MV-4-11 (cell line): ENCODE measurements at regions not wholly inside any gene's neighbourhood (a gene's known extent, or its start where the extent isn't known, plus 50 kb on each side); places are given as distances from the start of the nearest gene placed in this dataset.
A peak's percentile ranks its signal among the peaks of the same experiment; 100 is the strongest.

Experiments
- DNase-seq: peaks from one replicate; lab custom pipeline; 2025; lab: John Stamatoyannopoulos, UW

DNA sequence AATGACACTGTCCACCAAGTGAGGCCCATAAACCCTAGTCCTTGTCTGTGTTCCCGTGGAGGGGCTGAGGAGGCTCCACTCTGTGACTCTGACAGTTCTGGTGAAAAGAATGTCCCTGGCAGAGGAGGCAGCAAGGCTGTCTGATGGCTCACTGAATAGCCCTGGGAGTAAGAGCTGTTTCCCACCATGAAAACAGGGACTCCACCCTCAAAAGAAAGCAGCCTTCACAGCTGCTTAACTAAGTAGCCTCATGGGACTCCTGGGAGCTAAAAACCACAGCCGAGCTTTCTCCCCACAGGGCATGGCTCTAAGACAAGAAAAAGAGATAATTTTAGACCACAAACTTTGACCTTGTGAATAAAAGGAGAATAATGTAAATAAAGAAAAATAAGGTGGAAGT is 135.1 kb upstream of the FRY start:
- peak; percentile 58 for DNase-seq

DNA sequence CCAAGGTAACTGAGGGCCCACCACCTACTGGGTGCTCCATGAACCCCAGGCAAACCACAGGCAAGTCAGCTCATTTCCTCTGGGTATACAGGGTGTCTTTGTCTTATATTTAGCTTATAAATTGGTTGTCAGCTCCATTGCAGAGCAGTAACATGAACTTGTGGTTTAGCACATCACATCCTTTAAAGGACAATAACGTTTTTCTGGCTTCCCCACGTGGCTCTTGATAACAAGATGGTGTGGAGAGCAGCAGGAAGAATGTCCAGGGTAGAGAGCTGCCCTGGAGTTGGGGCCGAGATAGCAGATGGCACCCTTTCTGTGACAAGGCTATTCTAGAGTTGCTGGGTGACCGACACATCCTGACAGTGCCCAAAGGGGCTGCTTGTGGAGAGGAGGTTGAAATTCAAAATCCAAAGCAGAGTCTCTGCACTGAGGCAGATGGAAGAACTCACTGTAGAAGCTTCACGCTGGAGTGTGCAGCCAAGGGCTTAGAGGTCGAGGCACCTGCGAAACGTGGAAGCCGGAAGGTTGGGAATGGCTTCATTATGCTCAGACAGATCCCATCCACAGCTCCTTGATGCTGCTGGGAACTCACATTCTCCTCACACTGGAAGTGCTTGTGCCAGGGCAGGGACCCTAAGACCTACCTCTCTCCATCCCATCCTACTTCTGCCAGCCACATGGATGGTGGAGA is 133.0 kb upstream of the FRY start:
- DNase-seq: peak; percentile 72

DNA sequence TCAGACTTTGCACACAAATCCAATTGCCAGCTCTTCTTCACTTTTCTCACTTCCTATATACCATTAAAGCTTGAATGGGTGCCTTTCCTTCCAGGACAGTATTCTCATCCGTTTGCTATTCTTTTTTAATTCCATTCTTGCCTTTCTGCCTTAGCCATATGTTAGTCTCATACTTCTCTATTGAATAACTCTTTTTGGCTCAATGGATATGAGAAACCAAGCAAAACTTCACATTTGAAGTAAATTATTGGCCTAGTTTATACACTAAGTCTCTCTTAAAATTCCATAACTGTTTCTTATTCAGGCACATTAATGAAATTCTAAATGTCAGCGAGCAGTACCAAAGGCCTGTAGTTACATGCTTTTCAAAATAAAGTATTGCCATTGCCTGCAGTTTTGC is 129.6 kb upstream of the FRY start:
- DNase-seq: no peak

DNA sequence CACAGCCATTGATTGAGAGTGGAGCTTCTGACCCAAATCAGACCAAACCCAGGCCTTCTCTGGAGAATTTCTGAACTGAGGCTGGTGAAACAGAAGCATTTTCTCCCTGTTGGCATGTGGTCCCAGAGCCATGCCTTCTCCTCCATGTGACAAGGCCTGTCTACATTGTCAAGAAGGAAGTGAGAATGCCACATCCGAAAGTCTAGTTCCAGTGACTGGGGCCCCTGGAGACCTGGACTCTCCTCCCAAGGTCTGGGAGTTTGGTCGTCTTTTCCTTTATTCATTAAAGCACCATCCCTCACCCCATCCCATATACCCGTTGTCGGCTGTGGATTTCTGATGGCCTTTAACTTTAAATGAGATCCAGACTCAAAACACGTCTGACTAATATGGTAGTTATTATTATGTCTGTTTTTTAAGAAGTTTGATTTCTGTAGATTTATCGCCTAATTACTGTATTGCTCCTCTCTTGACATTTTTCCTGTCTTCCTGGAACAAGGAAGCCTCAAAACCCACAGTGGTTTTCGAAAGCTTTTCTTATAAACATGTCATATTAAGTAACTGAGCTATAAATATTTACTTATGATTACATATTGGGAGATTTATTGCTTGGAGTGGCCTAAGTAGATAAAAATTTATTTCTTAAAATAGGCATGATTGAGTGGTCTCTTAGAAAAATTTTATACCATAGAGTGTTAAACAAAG is 128.3 kb upstream of the FRY start:
- peak; percentile 68 for DNase-seq

DNA sequence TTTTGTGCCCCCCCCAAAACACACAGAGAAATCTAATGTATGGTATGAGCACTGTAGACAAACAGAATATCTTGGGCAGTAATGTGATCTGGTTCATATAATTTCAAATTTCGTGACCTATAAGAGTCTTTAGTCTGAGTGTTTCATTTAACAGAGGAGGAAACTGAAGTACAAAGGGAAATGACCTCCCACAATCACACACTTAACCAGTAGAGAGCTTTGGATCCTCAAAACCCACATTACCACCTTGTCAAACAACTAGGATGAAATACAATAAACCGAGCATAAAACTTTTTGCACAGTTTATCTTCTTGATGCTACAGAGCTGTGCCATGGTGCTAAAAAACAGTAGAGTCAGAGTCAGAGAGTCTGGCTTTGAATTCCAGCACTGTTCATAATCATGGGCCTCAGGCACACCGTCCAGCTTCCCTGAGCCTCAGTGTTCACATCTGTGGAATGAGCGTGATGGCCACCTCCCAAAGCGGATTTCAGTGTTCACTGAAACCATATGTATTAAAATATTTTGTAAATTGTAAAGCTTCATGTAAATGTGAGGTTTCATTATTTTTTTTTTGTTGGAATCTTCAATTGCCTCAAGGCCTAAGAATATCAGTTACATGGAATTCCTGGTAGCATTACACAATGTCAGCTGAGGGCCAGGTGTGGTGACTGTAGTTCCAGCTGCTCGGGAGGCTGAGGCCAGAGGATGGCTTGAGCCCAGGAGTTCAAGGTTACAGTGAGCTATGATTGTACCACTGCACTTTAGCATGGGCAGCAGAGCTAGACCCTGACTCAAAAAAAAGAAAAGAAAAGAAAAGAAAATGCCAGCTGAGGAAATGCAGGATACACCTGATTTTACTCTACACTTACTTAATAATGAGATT is 126.4 kb upstream of the FRY start:
- no peak for DNase-seq

DNA sequence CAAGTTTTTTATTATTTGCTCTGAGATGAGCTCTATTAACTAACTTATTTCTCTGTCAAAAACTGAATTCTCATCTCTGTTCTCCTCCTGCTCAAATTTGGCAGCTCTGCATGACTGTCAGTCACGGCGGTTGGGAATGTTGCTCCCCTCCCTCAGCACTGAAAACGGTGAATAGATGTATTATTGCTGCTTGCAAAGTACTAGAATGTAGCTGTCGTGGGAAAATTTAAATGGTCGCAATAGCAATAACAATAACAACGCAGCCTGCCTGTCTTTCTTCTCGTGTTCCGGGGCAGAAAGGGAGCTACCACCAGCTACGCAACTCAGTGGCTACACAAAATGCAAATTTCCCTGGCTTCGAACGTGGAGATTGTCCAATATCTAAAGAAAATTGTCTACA is 125.6 kb upstream of the FRY start:
- no peak for DNase-seq

DNA sequence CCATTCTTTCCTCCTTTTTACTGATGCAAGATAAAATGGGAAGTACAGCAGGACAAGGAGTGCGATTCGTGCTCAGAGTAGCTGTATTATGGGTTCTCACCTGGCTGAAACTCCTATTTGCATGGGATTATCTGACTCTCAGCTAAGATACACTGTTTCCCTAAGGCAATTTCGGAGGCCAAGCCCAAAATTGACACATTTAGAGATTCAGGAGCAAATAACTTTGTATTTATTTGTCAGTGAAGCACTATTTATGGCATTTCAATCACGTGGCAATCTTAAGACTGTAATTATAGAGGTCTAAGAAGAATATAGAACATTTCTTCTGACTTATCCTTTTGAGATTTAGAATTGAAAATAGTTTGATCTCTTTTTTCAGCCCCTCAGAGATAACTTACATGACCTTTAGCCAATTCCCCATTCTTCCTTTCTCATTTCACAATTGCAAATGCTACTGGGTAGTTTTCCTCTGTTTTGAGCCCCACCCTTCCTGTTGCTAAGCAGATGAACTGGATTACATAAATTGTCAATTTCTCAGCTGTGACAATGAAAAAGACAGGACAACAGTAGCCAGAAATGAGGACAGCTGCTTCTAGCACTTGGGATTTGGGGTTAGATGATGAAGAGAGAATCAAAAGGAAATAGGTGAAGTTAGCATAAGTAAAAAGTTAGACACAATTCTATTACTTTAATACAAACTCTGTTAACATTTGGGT is 122.7 kb upstream of the FRY start:
- peak; percentile 86 for DNase-seq

DNA sequence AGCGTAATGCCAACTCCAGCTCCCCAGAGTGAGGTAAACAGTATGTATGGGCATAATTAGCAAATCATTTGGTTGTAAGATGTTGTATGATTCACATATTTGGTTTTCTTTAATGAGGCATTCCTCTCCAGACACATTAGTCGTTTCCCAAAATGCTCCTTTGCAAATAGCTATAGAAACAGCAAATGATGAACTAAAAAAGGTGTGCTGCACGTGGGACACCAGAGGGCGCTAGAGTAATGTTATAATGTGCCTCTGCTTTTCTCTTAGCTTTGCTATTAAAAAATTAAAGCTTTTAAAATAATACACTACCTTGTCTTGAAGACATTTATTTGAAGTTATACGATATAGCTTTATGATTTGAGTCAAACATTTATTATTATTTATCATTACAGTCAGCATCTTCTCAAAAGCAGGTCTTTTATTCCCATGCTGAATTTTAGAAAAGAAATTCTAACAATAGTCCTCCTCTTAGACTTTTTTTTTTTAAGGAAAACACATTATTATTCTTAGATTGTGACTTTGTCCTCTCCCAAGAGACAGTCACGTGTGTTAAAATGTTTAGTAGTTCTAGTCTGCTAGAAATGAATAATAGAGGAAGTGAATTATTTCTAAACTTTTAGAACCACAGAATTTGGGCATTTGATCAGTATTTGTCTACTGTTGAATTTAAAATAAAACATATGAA is 121.6 kb upstream of the FRY start:
- DNase-seq: peak; percentile 67

DNA sequence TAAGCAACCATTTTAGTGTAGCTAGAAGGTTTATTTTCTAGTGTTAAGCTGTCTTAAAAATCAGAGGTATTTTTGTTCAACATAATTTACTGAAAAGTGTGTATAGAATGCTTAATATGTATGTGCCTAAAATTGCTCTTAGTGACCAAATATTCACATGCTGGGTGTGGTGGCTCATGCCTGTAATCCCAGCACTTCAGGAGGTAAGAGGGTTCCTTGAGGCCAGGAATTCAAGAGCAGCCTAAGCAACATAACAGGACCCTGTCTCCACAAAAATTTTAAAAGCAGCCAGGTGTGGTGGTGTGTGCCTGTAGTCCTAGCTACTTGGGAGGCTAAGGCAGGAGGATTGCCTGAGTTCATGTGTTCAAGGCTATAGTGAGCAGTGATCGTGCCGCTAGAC is 120.9 kb upstream of the FRY start:
- no peak for DNase-seq

DNA sequence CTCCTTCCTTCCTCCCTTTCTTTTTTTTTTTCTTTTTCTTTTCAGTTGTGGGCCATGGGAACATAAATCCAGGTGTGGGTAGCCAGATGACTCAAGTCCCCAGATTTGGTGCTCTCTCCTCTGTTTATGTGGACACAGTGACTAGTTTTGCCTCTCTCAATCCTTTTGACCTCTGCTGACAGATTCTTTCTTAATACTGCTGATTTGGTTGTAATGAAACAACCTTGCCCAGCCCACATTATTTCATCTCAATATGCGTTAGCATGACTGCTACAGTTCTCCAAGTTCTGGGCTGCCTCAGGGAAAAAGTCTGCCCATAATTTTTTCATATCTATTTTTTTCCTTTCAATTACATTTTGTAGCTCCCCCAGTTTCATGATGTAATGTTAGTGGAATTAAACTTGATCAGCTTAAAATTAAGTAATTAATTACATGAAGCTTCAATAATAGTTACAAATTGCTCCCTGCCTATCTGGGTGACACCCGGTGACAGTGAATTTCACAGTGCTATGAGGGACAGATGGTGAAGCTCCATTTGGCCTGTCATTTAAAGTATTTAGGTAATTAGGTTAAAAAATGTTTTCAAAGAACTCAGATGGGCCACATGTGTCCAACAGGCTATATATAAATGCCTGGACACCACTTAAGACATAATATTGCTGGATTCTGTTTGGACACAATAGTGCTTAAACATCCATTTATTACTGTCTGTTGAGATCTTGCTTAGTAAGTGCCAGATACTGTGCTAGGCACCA is 118.8 kb upstream of the FRY start:
- no peak for DNase-seq

DNA sequence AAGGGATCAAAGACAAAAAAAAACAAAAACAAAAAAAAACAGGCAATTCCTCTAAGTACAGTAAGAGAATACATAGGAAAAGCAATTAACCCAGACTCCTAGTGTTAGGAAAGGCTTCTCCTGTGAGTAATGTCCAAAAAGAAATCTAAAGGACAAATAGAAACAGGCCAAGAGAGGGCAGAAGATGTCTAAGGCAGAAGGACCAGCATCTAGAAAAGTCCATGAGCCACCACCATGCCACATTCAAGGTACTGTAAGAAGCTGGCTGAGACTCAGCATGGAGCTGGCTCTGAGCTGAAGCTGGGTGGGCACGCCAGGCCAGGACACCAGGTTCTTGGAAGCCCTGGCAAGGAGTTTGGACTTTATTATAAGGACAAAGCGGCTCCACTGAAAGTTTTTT is 118.1 kb upstream of the FRY start:
- DNase-seq: peak; percentile 27

DNA sequence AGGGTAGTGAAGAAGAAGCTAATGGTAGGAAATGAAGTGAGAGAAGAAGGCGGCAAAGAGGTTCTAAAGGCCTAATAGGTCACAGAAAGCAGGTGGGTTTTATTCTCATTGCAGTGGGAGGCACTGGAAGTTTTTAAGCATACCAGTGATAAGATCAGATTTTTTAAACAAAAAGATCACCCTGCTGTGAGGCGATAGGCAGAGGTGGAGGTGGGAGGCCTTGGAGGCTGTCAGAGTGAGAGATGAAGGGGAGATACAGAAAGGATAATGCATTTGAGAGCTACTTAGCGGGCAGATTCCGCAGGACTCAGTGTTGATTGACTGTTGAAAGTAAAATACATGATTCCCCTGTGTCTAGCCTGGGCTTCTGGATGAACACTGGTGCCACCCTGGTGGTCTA is 116.7 kb upstream of the FRY start:
- no peak for DNase-seq

DNA sequence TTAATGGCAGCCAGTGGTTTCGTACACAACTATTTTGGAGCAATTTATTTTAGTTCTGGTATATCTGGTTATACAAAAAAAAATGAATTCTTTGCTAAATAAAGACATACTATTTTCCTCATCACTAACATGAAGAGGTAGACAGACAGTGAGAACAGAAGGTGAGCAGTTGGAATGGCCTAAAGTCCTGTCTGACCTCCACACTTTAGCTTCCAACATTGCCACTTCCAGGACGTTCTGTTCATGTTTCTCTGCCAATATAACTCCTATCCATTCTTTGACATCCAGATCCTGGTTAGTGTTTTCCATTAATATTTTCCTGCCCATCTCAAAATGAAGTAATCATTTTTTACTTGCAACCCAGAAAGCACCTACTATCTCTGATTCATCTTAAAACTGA is 112.9 kb upstream of the FRY start:
- no peak for DNase-seq

DNA sequence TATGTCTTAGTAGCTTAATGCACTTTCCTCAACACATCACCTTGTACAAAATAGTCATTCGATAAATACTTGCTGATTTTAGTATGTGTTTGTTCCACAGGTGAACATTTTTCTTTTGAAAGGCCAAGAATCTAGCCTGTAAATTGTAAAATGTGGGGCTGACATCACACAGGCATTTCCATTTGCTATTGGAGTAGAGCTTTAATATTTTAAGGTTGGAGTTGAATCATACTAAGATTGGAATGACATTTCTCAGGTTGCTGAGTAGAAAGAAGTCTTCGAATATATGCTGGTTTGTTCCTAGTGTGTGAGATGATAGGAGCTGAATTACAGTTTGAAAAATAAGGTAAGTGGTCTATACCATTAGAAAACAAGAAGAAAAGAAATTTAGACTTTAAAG is 112.3 kb upstream of the FRY start:
- DNase-seq: no peak

DNA sequence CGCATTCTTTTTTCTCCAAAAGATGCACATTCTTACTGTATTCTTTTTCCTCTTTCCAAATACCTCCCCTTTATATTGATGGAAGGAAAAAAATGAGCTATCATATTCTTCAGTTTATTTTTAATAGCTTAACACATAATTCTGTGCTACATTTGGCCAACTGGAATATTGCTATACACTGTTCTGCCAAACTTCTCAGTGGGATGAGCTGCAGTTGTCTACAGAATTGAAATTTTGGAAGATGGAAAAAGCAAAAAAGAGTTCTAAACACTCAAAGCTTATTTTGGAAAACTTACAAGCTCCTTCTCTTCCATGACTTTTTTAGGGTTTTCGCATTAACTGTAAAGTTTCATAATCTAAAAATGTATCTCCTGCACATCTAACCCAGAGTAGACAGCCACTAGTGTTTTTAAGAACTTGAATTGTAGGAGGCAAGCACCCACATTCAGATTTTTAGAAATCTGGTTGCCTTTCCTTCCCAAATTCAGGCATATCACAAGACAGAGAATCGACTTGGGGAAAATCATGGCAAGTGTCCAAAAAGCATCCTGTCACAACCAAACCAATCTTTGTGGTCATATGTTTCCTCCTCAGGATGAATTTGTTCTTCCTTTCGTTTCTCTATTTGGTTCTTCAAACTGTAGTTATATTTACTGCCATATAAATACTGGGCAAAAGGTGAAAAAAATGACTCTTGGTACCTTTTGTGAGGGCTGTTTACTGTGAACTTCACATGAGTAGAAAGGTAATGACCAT is 111.4 kb upstream of the FRY start:
- peak; percentile 82 for DNase-seq

DNA sequence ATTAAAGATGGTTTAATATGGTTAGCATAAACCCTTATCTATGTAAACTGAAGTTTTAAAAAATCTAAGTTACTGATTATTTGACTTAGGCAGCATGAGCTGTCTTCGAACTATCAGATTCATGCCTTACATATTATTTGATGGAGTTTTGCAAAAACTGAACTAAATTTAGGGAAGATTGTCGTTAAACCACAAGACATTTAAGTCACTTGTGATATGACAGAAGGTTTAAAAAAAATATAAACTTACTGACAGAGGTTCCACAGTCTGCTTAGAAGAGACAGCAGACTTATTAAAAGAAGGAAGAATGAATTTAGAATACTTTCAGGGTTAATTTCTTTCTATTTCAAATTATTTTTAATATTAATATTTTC is 110.9 kb upstream of the FRY start:
- peak; percentile 80 for DNase-seq

DNA sequence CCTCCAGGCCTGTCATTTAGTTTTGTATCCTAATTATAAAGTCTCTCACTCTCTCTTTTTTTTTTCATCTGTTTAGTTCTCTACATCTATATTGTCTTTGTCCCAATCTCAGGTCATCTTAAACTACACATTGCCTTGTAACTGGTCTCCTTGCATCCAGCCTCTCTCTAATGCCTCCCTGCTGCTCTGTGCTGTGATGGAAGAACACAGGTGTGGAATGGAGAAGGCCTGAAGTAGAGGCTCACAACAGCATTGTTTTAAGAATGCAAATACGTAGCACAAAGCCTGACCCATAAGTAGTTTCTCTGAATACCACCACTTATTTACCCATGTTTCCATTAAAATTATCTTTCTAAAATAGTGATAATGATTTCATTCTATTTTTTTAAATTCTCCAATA is 108.8 kb upstream of the FRY start:
- no peak for DNase-seq

DNA sequence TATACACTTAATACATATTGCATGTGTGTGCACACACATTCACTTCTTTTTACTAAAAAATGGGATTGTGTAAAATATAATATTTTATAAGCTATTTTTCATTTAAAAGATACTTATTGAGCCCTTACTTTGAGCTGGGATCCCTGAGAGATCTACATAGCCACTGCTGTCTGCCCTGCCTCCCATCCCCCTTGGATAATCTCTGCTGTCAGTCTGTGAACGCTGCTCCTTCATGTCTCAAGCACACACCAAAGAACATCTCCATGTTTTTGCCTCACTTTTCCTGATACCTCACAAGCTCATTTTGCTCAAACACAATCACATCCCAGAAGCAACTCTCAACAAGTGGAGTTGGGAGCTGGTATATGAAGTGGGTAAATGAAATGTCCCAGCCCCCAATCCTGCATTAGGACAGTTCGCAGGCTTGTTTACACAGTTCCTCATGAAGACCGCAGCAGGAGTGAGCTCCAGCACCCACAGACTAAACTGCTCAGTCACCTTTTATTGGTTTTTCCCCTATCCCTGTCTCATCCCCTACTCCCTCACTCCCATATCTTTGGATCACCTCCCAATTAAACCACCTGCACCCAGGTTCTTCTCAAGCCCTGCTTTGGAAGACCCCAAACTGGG is 108.3 kb upstream of the FRY start:
- DNase-seq: peak; percentile 49

DNA sequence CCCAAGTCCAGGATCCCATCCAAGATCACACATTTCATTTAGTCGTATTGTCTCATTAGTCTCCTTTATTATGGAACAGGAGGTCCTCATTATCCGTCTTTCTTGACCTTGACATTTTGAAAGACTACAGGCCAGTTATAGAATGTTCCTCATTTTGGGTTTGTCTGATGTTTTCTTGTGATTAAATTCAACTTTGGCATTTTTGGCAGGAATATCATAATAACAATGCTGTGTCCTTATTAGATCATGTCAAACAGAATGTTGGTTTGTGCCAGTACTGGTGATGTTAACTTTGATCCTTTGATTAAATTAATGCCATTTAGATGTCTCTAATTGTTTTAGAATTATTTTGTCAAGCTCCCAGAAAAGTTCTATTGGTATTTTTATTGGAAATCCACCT is 106.5 kb upstream of the FRY start:
- no peak for DNase-seq

DNA sequence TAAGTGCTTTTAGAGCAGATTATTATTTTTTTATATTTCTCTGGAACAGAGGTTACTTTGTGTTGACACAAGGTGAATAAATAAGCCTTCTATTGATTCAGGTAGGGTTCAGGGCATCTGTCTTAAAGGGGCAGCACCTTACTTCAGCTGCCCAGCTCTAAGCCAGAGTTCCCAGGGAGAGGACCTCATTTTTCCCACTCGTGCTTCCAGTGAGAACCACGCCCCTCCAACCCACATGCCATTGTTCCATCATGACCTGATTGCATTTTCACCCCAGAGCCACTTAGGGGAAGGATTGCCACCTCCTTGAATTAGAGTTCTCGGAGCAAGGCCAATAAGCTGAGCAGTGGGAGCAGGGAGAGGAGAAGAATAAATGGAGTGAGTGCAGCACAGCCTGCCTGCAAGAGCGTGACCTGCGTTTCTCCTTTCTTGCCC is 104.3 kb upstream of the FRY start:
- no peak for DNase-seq
